Central memory CD8-positive, alpha-beta T cell (primary cell): ENCODE measurements at regions not wholly inside any gene's neighbourhood (a gene's known extent, or its start where the extent isn't known, plus 50 kb on each side); places are given as distances from the start of the nearest gene placed in this dataset.

Source experiments
- ATAC-seq: fragments of 150-1000 bp; cut with Tn5 transposase; replicated peaks from 2 replicates; pipeline ENCODE4 v1.10.0; 2022; ENCODE audit warnings: mild to moderate bottlenecking, moderate FRiP score, moderate number of reproducible peaks; ENCODE audit not compliant: poor library complexity, severe bottlenecking; ENCODE audit errors: extremely low read depth
- DNase-seq, 2 donors: peaks; one replicate each; pipeline ENCODE4 v3.0.0; 2021; ENCODE audit warnings: low spot score in 2 of 2
- H3K27ac Mint-ChIP-seq: one replicate; pipeline ENCODE4 v1.8.0; 2022; ENCODE audit warnings: low read depth, mild to moderate bottlenecking, moderate library complexity, mixed read lengths
- H3K27me3 Mint-ChIP-seq: one replicate; pipeline ENCODE4 v1.8.0; 2022; ENCODE audit warnings: mixed read lengths
- H3K36me3 Mint-ChIP-seq: one replicate; pipeline ENCODE4 v1.8.0; 2022; ENCODE audit warnings: mild to moderate bottlenecking, moderate library complexity, mixed read lengths; ENCODE audit not compliant: insufficient read depth
- H3K4me1 Mint-ChIP-seq: one replicate; pipeline ENCODE4 v1.8.0; 2022; ENCODE audit warnings: mixed read lengths
- H3K4me3 Mint-ChIP-seq: one replicate; pipeline ENCODE4 v1.8.0; 2022; ENCODE audit warnings: mild to moderate bottlenecking, moderate library complexity, mixed read lengths
- H3K9me3 Mint-ChIP-seq: one replicate; pipeline ENCODE4 v1.8.0; 2022; ENCODE audit warnings: mixed read lengths

DNA sequence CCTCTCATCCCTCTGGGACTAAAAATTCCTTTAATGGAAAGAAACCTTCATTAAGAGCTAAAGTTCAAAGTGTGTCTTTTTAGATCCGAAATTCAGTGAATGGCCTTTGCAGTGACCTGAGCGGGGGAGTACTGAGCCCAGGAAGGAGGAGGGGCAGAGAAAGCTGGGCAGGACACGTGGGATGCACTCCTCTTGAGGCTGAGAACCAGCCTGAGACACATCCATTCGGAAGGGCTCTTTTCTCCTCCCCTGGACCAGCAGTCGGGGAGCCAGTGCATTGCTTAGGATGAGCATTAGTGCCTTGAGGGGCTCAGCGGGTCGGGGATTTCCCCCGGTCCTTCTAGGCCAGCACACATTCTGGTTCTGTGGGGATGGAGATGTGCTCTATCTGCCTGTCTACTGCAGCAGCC is 258.9 kb upstream of the B3GAT1 start:
- Mint-ChIP-seq H3K9me3 (no peaks in the 10 kb centered on the region), H3K4me3 (no peak overlapping the region), H3K4me1 (no peaks in the 10 kb centered on the region), H3K27me3 (peaks cover 59% of the 10 kb centered on the region), H3K36me3 (no peaks in the 10 kb centered on the region), H3K27ac (no peak overlapping the region)
- no peak for DNase-seq
- ATAC-seq: no peak

DNA sequence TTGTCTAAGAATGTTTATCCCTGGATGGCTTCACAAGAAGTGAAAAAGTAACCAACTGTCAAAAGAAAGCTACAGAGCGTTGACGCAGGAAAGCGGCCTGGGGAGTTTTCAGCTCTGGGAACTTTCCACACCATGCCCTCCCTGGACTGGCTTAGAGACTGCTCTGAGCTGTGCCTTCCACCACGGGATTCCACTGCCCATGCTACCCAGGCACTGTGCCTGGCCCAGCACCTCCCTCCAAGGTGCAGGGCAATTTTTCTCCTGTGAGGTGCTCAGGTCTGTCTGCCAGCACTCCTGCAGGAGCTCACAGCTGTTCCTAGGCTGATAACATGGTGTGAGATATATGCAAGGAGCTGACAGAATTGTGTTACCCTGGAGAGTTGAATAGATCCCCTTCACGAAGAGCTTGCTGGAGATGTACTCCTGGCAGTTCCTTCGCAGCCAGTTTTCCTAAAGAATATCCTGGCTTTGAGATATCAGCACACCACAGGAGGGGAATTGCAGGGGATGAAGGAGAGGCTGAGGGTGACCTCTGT is 258.3 kb upstream of the B3GAT1 start:
- H3K27ac Mint-ChIP-seq: no peak overlapping the region
- H3K36me3 Mint-ChIP-seq: no peaks in the 10 kb centered on the region
- no peaks in the 10 kb centered on the region for H3K4me1 Mint-ChIP-seq
- peaks cover 66% of the 10 kb centered on the region for H3K27me3 Mint-ChIP-seq
- ATAC-seq: no peak
- H3K4me3 Mint-ChIP-seq: no peak overlapping the region
- no peaks in the 10 kb centered on the region for H3K9me3 Mint-ChIP-seq
- DNase-seq: no peak

DNA sequence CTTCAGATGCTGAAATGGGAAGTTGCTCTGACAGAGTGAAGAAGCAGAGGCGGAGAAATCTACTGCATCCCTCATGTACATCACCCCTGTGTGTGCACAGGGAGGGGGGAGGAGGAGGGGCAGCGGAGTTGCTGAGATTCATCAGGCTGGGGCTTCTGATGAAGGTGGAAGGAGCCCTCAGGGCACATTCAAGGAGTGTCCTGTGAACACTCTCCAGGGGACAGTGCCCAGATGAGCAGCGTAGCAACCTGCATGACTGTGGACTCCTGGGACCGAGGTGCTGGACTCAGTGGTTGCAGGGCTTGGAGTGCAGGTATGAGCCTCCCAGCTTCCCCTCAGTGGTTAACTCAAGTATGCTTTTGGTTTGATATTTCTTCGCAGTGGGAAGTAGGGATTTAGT is 257.8 kb upstream of the B3GAT1 start:
- H3K27me3 Mint-ChIP-seq: peaks cover 67% of the 10 kb centered on the region

DNA sequence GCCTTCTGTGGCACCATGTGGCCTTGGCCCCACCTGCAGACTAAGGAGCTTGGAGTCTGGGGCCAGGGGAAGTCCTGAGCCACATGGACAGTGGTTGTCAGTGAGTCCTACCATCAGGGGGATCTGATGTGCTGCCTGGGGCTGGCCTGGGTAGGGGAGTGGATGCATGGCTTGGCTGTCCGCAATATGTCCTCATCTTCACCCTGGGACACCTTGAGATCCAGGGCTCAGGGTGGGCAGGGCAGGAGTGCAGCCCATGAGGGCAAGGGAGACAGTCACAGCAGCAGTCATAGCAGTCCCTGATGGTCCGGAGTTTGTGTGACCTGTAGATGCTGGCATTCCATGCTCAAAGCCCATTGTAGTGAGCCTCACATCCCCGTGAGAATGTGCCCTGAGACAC is 256.8 kb upstream of the B3GAT1 start:
- DNase-seq (no peak), ATAC-seq (no peak)
- H3K4me3 Mint-ChIP-seq: no peak overlapping the region
- H3K4me1 Mint-ChIP-seq: no peaks in the 10 kb centered on the region
- no peaks in the 10 kb centered on the region for H3K36me3 Mint-ChIP-seq
- H3K27ac Mint-ChIP-seq: no peak overlapping the region
- no peaks in the 10 kb centered on the region for H3K9me3 Mint-ChIP-seq
- peaks cover 67% of the 10 kb centered on the region for H3K27me3 Mint-ChIP-seq

More for the DNA sequence above, 257.8 kb upstream of the B3GAT1 start:
- no peak for ATAC-seq
- H3K27ac Mint-ChIP-seq: no peak overlapping the region
- no peaks in the 10 kb centered on the region for H3K36me3 Mint-ChIP-seq
- no peaks in the 10 kb centered on the region for H3K4me1 Mint-ChIP-seq
- DNase-seq: no peak
- no peak overlapping the region for H3K4me3 Mint-ChIP-seq
- H3K9me3 Mint-ChIP-seq: no peaks in the 10 kb centered on the region

DNA sequence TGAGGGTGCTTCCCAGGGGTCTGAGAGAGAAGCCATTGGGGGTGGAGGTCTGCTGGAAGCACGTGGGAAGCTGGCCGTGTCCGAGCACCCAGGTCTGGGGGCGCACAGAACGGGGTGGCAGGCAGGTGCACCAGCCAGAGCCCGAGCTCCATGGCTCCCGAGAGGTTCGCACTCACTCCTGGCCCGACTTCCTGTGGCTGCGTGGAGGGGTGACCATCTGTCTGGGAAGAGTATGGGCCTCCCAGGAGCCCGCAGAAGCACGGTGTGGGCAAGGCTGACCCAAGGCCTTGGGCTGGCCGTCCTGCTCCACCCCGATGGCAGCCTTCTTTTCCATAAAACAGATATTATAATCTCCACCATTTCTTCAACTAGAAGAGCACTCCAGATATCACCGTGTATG is 256.0 kb upstream of the B3GAT1 start:
- ATAC-seq (no peak), DNase-seq (no peak)
- no peaks in the 10 kb centered on the region for H3K4me1 Mint-ChIP-seq
- H3K4me3 Mint-ChIP-seq: no peak overlapping the region
- no peaks in the 10 kb centered on the region for H3K9me3 Mint-ChIP-seq
- no peaks in the 10 kb centered on the region for H3K36me3 Mint-ChIP-seq
- peaks cover 67% of the 10 kb centered on the region for H3K27me3 Mint-ChIP-seq
- H3K27ac Mint-ChIP-seq: no peak overlapping the region

DNA sequence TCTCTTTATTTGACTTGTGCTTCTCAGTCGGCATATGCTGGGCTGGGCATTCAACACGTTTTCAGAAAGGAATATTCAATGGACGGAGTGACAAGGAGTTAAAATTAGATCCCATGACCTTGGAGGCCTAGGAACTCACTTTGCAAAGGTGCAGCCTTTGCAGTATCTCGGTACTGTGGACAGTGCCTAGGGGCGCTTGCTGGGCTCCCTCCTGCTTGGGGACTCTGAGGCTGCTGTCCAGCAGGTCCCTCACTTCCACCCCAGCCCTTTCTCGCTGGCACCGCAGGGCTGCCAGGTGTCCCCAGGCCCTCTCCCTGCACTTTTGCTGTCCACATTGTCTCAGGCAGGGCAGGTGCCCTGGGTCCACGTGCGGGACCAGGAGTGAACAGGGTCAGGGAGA is 255.5 kb upstream of the B3GAT1 start:
- H3K4me1 Mint-ChIP-seq: no peaks in the 10 kb centered on the region
- H3K36me3 Mint-ChIP-seq: no peaks in the 10 kb centered on the region
- no peak overlapping the region for H3K27ac Mint-ChIP-seq
- H3K27me3 Mint-ChIP-seq: peaks cover 67% of the 10 kb centered on the region
- no peak overlapping the region for H3K4me3 Mint-ChIP-seq
- no peak for DNase-seq
- no peak for ATAC-seq
- H3K9me3 Mint-ChIP-seq: no peaks in the 10 kb centered on the region

DNA sequence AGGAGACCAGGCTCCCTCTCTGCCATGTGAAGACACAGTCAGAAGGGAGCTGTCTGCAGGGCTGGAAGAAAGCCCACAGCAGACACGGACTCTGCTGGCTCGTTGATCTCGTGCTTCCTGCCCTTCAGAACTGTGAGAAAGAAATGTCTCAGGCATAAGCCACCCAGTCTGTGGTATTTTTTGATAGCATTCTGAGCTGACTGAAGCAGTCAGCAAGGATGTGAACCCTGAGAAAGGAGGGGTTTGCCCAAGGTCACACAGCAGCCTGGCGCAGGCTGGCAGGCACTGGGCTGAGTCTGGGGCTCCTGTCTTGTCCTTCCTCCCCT is 255.1 kb upstream of the B3GAT1 start:
- peaks cover 64% of the 10 kb centered on the region for H3K27me3 Mint-ChIP-seq

DNA sequence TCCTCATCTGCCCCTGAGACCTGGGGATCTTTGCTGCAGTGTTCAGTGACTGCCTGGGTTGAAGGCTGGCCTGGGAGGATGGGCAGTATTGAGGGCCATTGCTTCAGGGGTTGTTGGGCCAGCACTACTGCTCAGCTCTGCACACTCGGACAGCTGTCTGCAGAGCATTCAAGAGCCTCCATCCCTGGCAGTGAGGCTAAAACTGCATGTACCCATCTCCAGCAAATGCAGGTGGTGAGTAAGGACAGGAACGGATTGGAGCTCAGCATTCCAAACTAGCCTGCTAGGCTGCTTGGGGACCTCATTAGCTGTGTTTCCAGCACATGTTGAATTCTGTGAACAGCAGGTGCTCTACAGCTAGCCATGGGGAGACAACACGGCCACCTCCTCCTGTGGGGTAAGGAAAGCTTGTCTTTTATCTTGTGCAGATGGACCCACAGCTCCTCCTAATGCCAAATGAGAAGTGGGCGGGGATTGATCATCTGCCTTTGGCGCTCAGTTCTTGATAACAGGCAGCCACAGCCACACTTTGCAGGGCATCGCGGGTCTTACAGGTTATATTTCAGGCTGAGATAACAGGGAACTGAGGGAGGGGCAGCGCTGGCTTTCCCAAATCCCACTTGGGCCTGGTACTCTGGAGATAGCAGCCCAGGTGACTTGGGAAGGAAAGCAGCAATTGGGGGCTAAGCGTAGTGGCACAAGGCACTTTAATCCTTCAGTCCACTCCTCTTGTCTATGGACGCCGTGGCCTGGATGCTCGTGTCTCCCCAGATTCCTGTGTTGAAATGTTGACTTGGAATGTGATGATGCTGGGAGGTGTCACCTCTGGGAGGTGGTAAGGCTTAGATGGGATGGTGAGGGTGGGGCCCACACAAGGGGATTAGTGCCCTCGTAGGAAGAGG is 254.5 kb upstream of the B3GAT1 start:
- no peak for ATAC-seq
- H3K36me3 Mint-ChIP-seq: no peaks in the 10 kb centered on the region
- no peaks in the 10 kb centered on the region for H3K9me3 Mint-ChIP-seq
- no peaks in the 10 kb centered on the region for H3K4me1 Mint-ChIP-seq
- no peak overlapping the region for H3K27ac Mint-ChIP-seq
- no peak overlapping the region for H3K4me3 Mint-ChIP-seq
- H3K27me3 Mint-ChIP-seq: peaks cover 63% of the 10 kb centered on the region
- DNase-seq: no peak

More for the DNA sequence above, 255.1 kb upstream of the B3GAT1 start:
- ATAC-seq (no peak), DNase-seq (no peak)
- Mint-ChIP-seq H3K4me1 (no peaks in the 10 kb centered on the region), H3K4me3 (no peak overlapping the region), H3K27ac (no peak overlapping the region), H3K36me3 (no peaks in the 10 kb centered on the region), H3K9me3 (no peaks in the 10 kb centered on the region)

DNA sequence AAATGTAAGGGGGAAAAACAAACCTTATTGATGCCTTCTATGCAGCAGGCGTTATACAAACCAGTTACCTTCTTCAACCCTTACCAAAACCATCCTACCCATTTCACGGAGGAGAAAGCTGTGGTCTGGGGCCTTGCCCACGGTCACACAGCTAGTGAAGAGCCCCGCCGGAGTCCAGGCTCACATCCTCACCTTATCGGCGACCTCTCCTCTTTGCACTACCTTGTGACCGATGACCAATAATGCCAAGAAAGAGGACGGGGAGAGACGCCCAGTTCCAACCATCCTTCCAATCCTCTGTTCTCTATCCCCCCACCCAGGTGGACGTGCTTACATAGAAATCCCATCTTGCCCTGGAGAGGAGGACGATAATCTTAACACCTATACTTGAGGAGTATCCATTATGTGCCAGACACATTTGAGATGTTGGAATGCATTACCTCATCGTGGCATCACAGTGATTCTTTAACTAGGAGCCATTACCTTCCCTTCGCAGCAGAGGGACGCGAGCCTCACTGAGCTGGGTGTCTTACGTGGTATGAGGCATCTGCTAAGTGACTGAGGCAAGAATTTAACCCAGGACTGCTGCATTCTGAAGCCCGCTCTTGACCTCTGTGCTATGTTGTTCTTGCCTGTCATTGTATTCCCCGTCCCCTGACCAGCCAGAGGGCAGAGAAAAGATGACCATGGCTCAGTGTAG is 253.7 kb upstream of the B3GAT1 start:
- Mint-ChIP-seq H3K9me3 (no peaks in the 10 kb centered on the region), H3K36me3 (no peaks in the 10 kb centered on the region), H3K4me3 (no peak overlapping the region), H3K4me1 (no peaks in the 10 kb centered on the region), H3K27me3 (peaks cover 63% of the 10 kb centered on the region), H3K27ac (no peak overlapping the region)
- ATAC-seq: no peak
- no peak for DNase-seq

DNA sequence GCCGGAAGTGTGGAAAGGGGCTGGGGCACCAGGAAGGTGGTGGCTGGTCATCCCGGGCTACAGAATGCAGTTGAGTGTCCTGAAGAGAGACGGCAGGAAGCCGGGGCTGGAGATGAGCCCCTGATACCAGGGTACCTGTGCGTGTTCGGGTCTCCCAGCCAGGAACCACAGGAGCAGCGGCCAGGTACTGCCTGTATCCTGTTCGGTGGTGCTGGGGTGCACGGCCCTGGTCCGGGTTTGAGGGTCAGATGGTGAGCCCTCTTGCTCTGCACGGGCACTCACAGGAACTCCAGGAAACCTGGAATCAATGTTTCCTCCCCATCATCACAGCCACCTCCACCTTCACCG is 253.1 kb upstream of the B3GAT1 start:
- H3K9me3 Mint-ChIP-seq: no peaks in the 10 kb centered on the region

DNA sequence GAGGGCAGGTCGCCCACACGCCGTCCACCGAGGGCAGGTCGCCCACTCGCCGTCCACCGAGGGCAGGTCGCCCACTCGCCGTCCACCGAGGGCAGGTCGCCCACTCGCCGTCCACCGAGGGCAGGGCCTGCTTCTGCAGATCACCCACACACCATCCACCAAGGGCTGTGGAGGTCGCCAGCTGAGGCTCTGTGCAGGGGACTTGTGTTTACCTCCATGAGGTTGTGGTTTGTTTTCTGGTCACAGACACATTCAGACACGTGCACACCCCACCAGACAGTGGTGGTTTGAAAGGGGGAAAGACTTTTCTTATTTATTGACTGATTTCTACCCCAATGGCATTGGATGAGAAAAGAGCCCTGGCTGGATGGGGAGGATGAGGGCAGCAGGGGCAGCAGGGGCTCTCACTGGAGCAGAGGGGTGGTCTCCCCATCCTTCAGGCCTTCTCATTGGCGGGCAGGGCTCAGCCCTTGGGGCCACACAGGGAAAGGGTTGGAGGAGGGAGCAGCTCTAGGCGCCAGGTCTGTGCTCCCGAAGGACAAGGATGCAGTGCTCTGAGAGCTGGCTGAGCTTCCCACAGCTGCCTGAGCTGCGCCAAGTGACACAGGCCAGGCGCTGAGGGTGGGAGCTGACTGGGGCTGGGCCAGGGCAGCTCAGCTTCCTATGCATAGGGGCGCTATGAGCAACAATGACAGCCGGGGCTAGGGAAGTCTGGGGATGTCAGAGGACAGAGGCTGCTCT is 252.6 kb upstream of the B3GAT1 start:
- H3K36me3 Mint-ChIP-seq: no peaks in the 10 kb centered on the region
- no peak for ATAC-seq

More for the DNA sequence above, 253.1 kb upstream of the B3GAT1 start:
- H3K27ac Mint-ChIP-seq: no peak overlapping the region
- H3K36me3 Mint-ChIP-seq: no peaks in the 10 kb centered on the region
- no peaks in the 10 kb centered on the region for H3K4me1 Mint-ChIP-seq
- ATAC-seq (no peak), DNase-seq (no peak)
- H3K4me3 Mint-ChIP-seq: no peak overlapping the region
- peaks cover 63% of the 10 kb centered on the region for H3K27me3 Mint-ChIP-seq

DNA sequence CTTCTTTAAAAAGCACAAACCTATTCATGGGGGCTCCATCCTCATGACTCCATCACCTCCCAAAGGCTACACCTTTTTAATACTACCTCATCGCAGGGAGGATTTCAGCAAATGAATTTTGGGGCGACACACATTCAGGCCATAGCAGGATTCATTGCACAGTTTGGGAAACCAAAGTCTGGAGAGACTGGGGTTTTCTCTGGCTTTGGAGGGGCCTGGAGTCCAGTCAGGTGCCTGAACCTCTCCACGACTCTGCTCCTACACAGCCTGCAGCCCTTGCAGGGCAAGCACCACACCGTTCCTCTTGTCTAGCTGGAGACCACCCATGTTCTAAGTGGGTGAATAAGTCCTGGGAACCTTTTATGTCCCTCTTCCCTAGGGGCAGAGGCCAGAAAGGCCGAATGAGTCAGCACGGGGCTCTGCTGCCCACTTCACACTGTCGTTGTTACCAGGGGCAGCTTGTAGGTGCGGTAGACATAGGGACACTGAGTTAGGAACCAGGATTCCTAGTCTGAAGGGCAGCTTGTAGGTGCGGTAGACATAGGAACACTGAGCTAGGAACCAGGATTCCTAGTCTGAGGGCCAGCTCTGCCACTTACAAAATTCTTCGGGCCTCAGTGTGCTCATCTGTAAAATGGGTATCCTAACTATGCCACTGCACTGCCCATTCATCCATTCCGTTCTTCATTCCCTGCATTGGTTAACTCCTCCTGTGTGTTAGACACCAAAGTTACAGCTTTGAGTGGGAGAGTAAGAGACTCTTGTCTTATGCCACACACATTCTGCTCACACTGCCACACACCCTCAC is 251.7 kb upstream of the B3GAT1 start:
- H3K36me3 Mint-ChIP-seq: no peaks in the 10 kb centered on the region
- no peak for DNase-seq
- H3K27ac Mint-ChIP-seq: no peak overlapping the region

More for the DNA sequence above, 252.6 kb upstream of the B3GAT1 start:
- no peaks in the 10 kb centered on the region for H3K9me3 Mint-ChIP-seq
- no peak for DNase-seq
- H3K4me3 Mint-ChIP-seq: no peak overlapping the region
- H3K4me1 Mint-ChIP-seq: no peaks in the 10 kb centered on the region
- no peak overlapping the region for H3K27ac Mint-ChIP-seq
- H3K27me3 Mint-ChIP-seq: peaks cover 63% of the 10 kb centered on the region

More for the DNA sequence above, 251.7 kb upstream of the B3GAT1 start:
- H3K9me3 Mint-ChIP-seq: no peaks in the 10 kb centered on the region
- no peak overlapping the region for H3K4me3 Mint-ChIP-seq
- no peaks in the 10 kb centered on the region for H3K4me1 Mint-ChIP-seq
- H3K27me3 Mint-ChIP-seq: peaks cover 60% of the 10 kb centered on the region
- no peak for ATAC-seq
